ENCODE measurements at regions not wholly inside any gene's neighbourhood (a gene's known extent, or its start where the extent isn't known, plus 50 kb on each side); places are given as distances from the start of the nearest gene placed in this dataset.

DNA sequence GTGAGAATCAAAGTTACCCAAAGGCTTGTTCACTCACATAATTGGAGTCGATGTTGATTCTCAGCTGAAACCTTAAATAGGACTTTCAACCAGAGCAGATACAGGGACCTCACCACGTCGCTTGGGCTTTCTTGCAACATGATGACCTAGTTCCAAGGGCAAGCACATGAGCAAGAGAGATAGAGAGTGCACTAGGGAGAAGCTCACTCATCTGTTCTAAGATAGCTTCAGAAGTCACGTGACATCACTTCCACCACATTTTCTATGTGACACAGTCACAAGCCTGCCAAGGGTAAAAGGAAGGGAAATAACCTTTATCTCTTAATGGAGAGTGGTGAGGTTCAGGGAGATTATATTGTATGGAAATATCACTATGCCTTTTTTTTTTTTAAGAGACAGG lies 470.1 kb upstream of the PLXNA2 start:
- Histone ChIP-seq H3K4me3 (ENCODE audit: low read length) (no peak overlapping the region), H3K4me1 (ENCODE audit: insufficient read depth, low read length) (no peaks in the 10 kb centered on the region), H3K27me3 (ENCODE audit: control insufficient read depth in 1 of 2, insufficient read depth in 2 of 2, low read length in 2 of 2) (no peaks in the 10 kb centered on the region), H3K36me3 (ENCODE audit: insufficient read depth, low read length) (no peaks in the 10 kb centered on the region), H3K27ac (ENCODE audit: low read depth in 1 of 2, low read length in 2 of 2) (no peak overlapping the region), H3K9me3 (ENCODE audit: control insufficient read depth in 1 of 2, insufficient read depth in 1 of 2, low read length in 2 of 2) (peaks cover 0 to 4% of the 10 kb centered on the region in 2 experiments)
- CTCF ChIA-PET: no interaction called here
- no peak for TF ChIP-seq CTCF (IDR thresholded peaks at IDR 0.05)
- no peaks in the 10 kb centered on the region for H3K4me1 Mint-ChIP-seq (ENCODE audit: low read depth)
- no peak for DNase-seq
- H3K9me3 Mint-ChIP-seq: no peaks in the 10 kb centered on the region
- no peaks in the 10 kb centered on the region for H3K36me3 Mint-ChIP-seq (ENCODE audit: low read depth)
- H3K27ac Mint-ChIP-seq: no peak overlapping the region
- ATAC-seq (ENCODE audit: poor library complexity): no peak
- POLR2A ChIA-PET: no interaction called here
- intact Hi-C loops (cut with DNase I, micrococcal nuclease): no loop called here
- no peak overlapping the region for H3K4me3 Mint-ChIP-seq
- H3K27me3 Mint-ChIP-seq: peaks cover 4% of the 10 kb centered on the region

- POLR2A ChIA-PET: no interaction called here
- H3K4me1 Mint-ChIP-seq (ENCODE audit: low read depth): no peaks in the 10 kb centered on the region
- no peak overlapping the region for H3K27ac ChIP-seq (ENCODE audit: low read depth in 1 of 2, low read length in 2 of 2)
- H3K9me3 ChIP-seq (ENCODE audit: control insufficient read depth in 1 of 2, insufficient read depth in 1 of 2, low read length in 2 of 2): peaks cover 13% of the 10 kb centered on the region in 2 experiments
- ATAC-seq (ENCODE audit: poor library complexity) (no peak), DNase-seq (no peak)
- no peaks in the 10 kb centered on the region for H3K36me3 ChIP-seq (ENCODE audit: insufficient read depth, low read length)
- CTCF ChIA-PET: no interaction called here
- no peak overlapping the region for H3K4me3 ChIP-seq (ENCODE audit: low read length)
- H3K9me3 Mint-ChIP-seq: peaks cover 6% of the 10 kb centered on the region
- H3K36me3 Mint-ChIP-seq (ENCODE audit: low read depth): no peaks in the 10 kb centered on the region
- H3K4me1 ChIP-seq (ENCODE audit: insufficient read depth, low read length): no peaks in the 10 kb centered on the region
- H3K27ac Mint-ChIP-seq: no peak overlapping the region
- no peak overlapping the region for H3K4me3 Mint-ChIP-seq
- no peaks in the 10 kb centered on the region for H3K27me3 ChIP-seq (ENCODE audit: control insufficient read depth in 1 of 2, insufficient read depth in 2 of 2, low read length in 2 of 2)
- TF ChIP-seq CTCF (IDR thresholded peaks at IDR 0.05): no peak
- intact Hi-C loops (cut with DNase I, micrococcal nuclease): no loop called here
- H3K27me3 Mint-ChIP-seq: peaks cover 4% of the 10 kb centered on the region
These were observed 473.3 kb upstream of the PLXNA2 start for GRCh38 chr1:208717525-208717924.

DNA sequence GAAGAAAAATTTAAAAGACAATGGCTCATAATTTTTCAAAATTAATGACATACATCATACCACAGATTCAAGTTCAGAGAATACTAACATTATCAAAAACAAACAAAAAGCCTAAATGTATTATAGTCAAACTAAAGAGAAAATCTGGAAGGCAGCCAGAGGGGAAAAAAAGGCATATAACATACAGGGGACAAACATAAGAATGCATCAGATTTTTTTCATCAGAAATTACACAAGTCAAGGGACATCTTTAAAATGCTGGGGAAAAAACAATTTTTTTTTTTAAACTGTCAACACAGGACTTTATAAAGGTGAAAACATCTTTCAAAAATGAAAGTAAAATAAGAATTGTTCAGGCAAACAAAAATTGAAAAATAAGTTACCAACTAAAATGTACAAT lies 478.4 kb upstream of the PLXNA2 start:
- Mint-ChIP-seq H3K27ac (no peak overlapping the region), H3K4me1 (ENCODE audit: low read depth) (no peaks in the 10 kb centered on the region), H3K9me3 (peaks cover 11% of the 10 kb centered on the region), H3K27me3 (peaks cover 4% of the 10 kb centered on the region), H3K36me3 (ENCODE audit: low read depth) (no peaks in the 10 kb centered on the region), H3K4me3 (no peak overlapping the region)
- DNase-seq (no peak), ATAC-seq (ENCODE audit: poor library complexity) (no peak)
- H3K9me3 ChIP-seq (ENCODE audit: control insufficient read depth in 1 of 2, insufficient read depth in 1 of 2, low read length in 2 of 2): peaks cover 8 to 19% of the 10 kb centered on the region in 2 experiments
- H3K4me1 ChIP-seq (ENCODE audit: insufficient read depth, low read length): no peaks in the 10 kb centered on the region
- intact Hi-C loops (cut with DNase I, micrococcal nuclease): no loop called here
- ChIA-PET CTCF (no interaction called here), POLR2A (no interaction called here)
- no peaks in the 10 kb centered on the region for H3K36me3 ChIP-seq (ENCODE audit: insufficient read depth, low read length)
- no peak for TF ChIP-seq CTCF (IDR thresholded peaks at IDR 0.05)
- H3K27me3 ChIP-seq (ENCODE audit: control insufficient read depth in 1 of 2, insufficient read depth in 2 of 2, low read length in 2 of 2): no peaks in the 10 kb centered on the region
- no peak overlapping the region for H3K27ac ChIP-seq (ENCODE audit: low read depth in 1 of 2, low read length in 2 of 2)
- H3K4me3 ChIP-seq (ENCODE audit: low read length): no peak overlapping the region
